Natural killer cell (primary cell): ENCODE measurements at regions not wholly inside any gene's neighbourhood (a gene's known extent, or its start where the extent isn't known, plus 50 kb on each side); places are given as distances from the start of the nearest gene placed in this dataset.

Experiments used
- ATAC-seq, 3 donors: fragments of 150-1000 bp in 2 of 3; fragments of 200-7000 bp in 1 of 3; cut with Tn5 transposase; 1 replicate in 1 of 3; 2 replicates in 2 of 3; pipeline ENCODE4 v1.10.0; 2021; ENCODE audit warnings: mild to moderate bottlenecking in 2 of 3, moderate library complexity in 2 of 3
- DNase-seq, 2 donors: peaks; one replicate each; pipeline versions ENCODE4 v3.0.0 to v3.0.0-alpha.2; 2013 to 2021; ENCODE audit warnings: mixed read lengths in 1 of 2
- H3K27ac ChIP-seq: one replicate; pipeline ENCODE4 v1.5.1; 2013; ENCODE audit warnings: mild to moderate bottlenecking, low read length
- H3K27me3 ChIP-seq: one replicate; pipeline ENCODE4 v1.6.1; 2013; ENCODE audit warnings: low read length; ENCODE audit not compliant: control insufficient read depth, insufficient read depth
- H3K36me3 ChIP-seq: one replicate; pipeline ENCODE4 v1.6.1; 2013; ENCODE audit warnings: low read length; ENCODE audit not compliant: control insufficient read depth, insufficient read depth
- H3K4me1 ChIP-seq: one replicate; pipeline ENCODE4 v1.6.1; 2013; ENCODE audit warnings: low read length; ENCODE audit not compliant: control insufficient read depth, insufficient read depth
- H3K4me3 ChIP-seq: one replicate; pipeline ENCODE4 v1.5.1; 2013; ENCODE audit warnings: low read length
- H3K9me3 ChIP-seq: one replicate; pipeline ENCODE4 v1.6.1; 2013; ENCODE audit warnings: low read length; ENCODE audit not compliant: control insufficient read depth, insufficient read depth
- H3K27ac Mint-ChIP-seq, 2 donors: one replicate each; pipeline ENCODE4 v1.8.0; 2022; ENCODE audit warnings: mild to moderate bottlenecking in 2 of 2, mixed read lengths in 2 of 2, moderate library complexity in 1 of 2
- H3K27me3 Mint-ChIP-seq, 2 donors: one replicate each; pipeline ENCODE4 v1.8.0; 2022; ENCODE audit warnings: low read depth in 2 of 2, mixed read lengths in 2 of 2
- H3K36me3 Mint-ChIP-seq: one replicate; pipeline ENCODE4 v1.8.0; 2022; ENCODE audit warnings: mixed read lengths
- H3K4me1 Mint-ChIP-seq, 2 donors: one replicate each; pipeline ENCODE4 v1.8.0; 2022; ENCODE audit warnings: mixed read lengths in 2 of 2
- H3K4me3 Mint-ChIP-seq: one replicate; pipeline ENCODE4 v1.8.0; 2022; ENCODE audit warnings: mild to moderate bottlenecking, moderate library complexity, mixed read lengths
- H3K9me3 Mint-ChIP-seq, 2 donors: one replicate each; pipeline ENCODE4 v1.8.0; 2022; ENCODE audit warnings: mixed read lengths in 2 of 2
- CTCF ChIP-seq: fragments of 200-600 bp; IDR thresholded peaks from one replicate; pipeline ENCODE4 v1.8.0; 2022; ENCODE audit warnings: antibody characterized with exemption
- WGBS: methylation state at CpG from one replicate; pipeline ENCODE4 v1.1.7; 2013; ENCODE audit warnings: missing lambda C conversion rate; ENCODE audit not compliant: insufficient coverage; 5-methylcytosine and 5-hydroxymethylcytosine counted together
- intact Hi-C: fragments of 100-400 bp; cut with micrococcal nuclease; formaldehyde crosslinking; loops from one replicate; pipeline ENCODE4 v1.14.2; 2022

GRCh38 chr4:111066001-111066400 lies 443.1 kb upstream of the PITX2 start:
- Mint-ChIP-seq H3K9me3 (peaks cover 0 to 4% of the 10 kb centered on the region in 2 donors), H3K27ac (no peak overlapping the region), H3K27me3 (no peaks in the 10 kb centered on the region), H3K4me3 (no peak overlapping the region), H3K36me3 (no peaks in the 10 kb centered on the region), H3K4me1 (no peaks in the 10 kb centered on the region)
- Histone ChIP-seq H3K27me3 (no peaks in the 10 kb centered on the region), H3K4me3 (no peak overlapping the region), H3K27ac (no peak overlapping the region), H3K36me3 (no peaks in the 10 kb centered on the region), H3K4me1 (no peaks in the 10 kb centered on the region), H3K9me3 (peaks cover 2% of the 10 kb centered on the region)
- 86% methylated on average over 2 of the region's 2 CpGs for WGBS
- no peak for TF ChIP-seq CTCF
- intact Hi-C loops: no loop called here
- no peak for DNase-seq
- no peak for ATAC-seq

GRCh38 chr4:111066447-111066846 lies 443.6 kb upstream of the PITX2 start:
- Histone ChIP-seq H3K27ac (no peak overlapping the region), H3K4me3 (no peak overlapping the region), H3K27me3 (no peaks in the 10 kb centered on the region), H3K36me3 (no peaks in the 10 kb centered on the region), H3K9me3 (peaks cover 2% of the 10 kb centered on the region), H3K4me1 (no peaks in the 10 kb centered on the region)
- ATAC-seq (no peak), DNase-seq (no peak)
- H3K4me3 Mint-ChIP-seq: no peak overlapping the region
- no peaks in the 10 kb centered on the region for H3K36me3 Mint-ChIP-seq
- peaks cover 0 to 4% of the 10 kb centered on the region in 2 donors for H3K9me3 Mint-ChIP-seq
- H3K4me1 Mint-ChIP-seq: no peaks in the 10 kb centered on the region
- H3K27me3 Mint-ChIP-seq: no peaks in the 10 kb centered on the region
- H3K27ac Mint-ChIP-seq: no peak overlapping the region
- intact Hi-C loops: no loop called here
- TF ChIP-seq CTCF: no peak

GRCh38 chr4:111066887-111067286 lies 444.0 kb upstream of the PITX2 start:
- no peaks in the 10 kb centered on the region for H3K27me3 ChIP-seq

More at GRCh38 chr4:111066887-111067286, 444.0 kb upstream of the PITX2 start:
- Mint-ChIP-seq H3K4me3 (no peak overlapping the region), H3K27ac (no peak overlapping the region), H3K27me3 (no peaks in the 10 kb centered on the region), H3K9me3 (peaks cover 0 to 4% of the 10 kb centered on the region in 2 donors), H3K4me1 (no peaks in the 10 kb centered on the region), H3K36me3 (no peaks in the 10 kb centered on the region)
- no peaks in the 10 kb centered on the region for H3K4me1 ChIP-seq
- ATAC-seq (no peak), DNase-seq (no peak)
- TF ChIP-seq CTCF: no peak
- WGBS: 84% methylated on average over 1 of the region's 1 CpG
- H3K27ac ChIP-seq: no peak overlapping the region
- peaks cover 2% of the 10 kb centered on the region for H3K9me3 ChIP-seq
- H3K4me3 ChIP-seq: no peak overlapping the region
- H3K36me3 ChIP-seq: no peaks in the 10 kb centered on the region
- intact Hi-C loops: no loop called here
